Ishikawa (cell line): ENCODE measurements at regions not wholly inside any gene's neighbourhood (a gene's known extent, or its start where the extent isn't known, plus 50 kb on each side); places are given as distances from the start of the nearest gene placed in this dataset.

Experiments
- CEBPB ChIP-seq: IDR thresholded peaks from 2 replicates; pipeline ENCODE4 v1.6.1; 2012
- CREB1 ChIP-seq: IDR thresholded peaks from 2 replicates; pipeline ENCODE4 v1.6.1; 2012; ENCODE audit warnings: low read depth
- EGR1 ChIP-seq: IDR thresholded peaks from 2 replicates; pipeline ENCODE4 v1.6.1; 2012
- EP300 ChIP-seq: IDR thresholded peaks from 2 replicates; pipeline ENCODE4 v1.6.1; 2012; ENCODE audit warnings: borderline replicate concordance
- FOXM1 ChIP-seq: IDR thresholded peaks from 2 replicates; pipeline ENCODE4 v1.6.1; 2012; ENCODE audit warnings: low read depth, borderline replicate concordance
- NFIC ChIP-seq: IDR thresholded peaks from 2 replicates; pipeline ENCODE4 v1.6.1; 2012
- RAD21 ChIP-seq: IDR thresholded peaks from 2 replicates; pipeline ENCODE4 v1.6.1; 2012; ENCODE audit warnings: low read depth
- TAF1 ChIP-seq: IDR thresholded peaks from 2 replicates; pipeline ENCODE4 v1.6.1; 2012; ENCODE audit warnings: low read depth, mild to moderate bottlenecking
- TCF12 ChIP-seq: IDR thresholded peaks from 2 replicates; pipeline ENCODE4 v1.6.1; 2012; ENCODE audit warnings: low read depth
- TEAD4 ChIP-seq: IDR thresholded peaks from 2 replicates; pipeline ENCODE4 v1.6.1; 2012
- YY1 ChIP-seq: IDR thresholded peaks from 2 replicates; pipeline ENCODE4 v1.6.1; 2012; ENCODE audit warnings: low read depth
- ZBTB7A ChIP-seq: IDR thresholded peaks from 2 replicates; pipeline ENCODE4 v1.6.1; 2012; ENCODE audit warnings: low read depth
- TF ChIP-seq, protein P1 (sequence below): IDR thresholded peaks from 2 replicates; pipeline ENCODE4 v1.6.1; 2012
- TF ChIP-seq, protein P2 (sequence below): IDR thresholded peaks from 2 replicates; pipeline ENCODE4 v1.6.1; 2012
- TF ChIP-seq, protein P3 (sequence below): IDR thresholded peaks from 2 replicates; pipeline ENCODE4 v1.6.1; 2012; ENCODE audit warnings: low read depth, mild to moderate bottlenecking

DNA sequence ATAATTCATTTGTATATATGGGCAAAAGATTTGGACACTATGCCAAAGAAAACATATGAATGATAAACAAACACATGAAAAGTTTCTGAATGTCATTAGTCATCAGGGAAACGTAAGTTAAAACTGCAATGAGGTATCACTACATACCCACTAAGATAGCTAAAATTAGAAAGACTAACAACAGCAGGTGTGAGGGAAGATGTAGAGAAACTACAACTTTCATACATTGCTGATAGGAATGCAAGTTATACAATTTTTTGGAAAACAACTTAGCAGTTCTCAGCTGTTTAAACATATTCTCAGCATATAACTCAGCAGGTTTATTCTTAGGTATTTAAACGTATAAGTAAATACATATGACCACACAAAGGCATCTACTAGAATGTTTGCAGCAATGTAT lies 563.5 kb upstream of the KLHL29 start:
- TF ChIP-seq TAF1 (no peak), TEAD4 (no peak), RAD21 (no peak), CREB1 (no peak), ZBTB7A (no peak), CEBPB (no peak), EGR1 (no peak), TCF12 (no peak), FOXM1 (no peak), NFIC (no peak), EP300 (no peak), YY1 (no peak)
- TF ChIP-seq, protein P1, sequence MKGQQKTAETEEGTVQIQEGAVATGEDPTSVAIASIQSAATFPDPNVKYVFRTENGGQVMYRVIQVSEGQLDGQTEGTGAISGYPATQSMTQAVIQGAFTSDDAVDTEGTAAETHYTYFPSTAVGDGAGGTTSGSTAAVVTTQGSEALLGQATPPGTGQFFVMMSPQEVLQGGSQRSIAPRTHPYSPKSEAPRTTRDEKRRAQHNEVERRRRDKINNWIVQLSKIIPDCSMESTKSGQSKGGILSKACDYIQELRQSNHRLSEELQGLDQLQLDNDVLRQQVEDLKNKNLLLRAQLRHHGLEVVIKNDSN = no peak
- TF ChIP-seq, protein P2, sequence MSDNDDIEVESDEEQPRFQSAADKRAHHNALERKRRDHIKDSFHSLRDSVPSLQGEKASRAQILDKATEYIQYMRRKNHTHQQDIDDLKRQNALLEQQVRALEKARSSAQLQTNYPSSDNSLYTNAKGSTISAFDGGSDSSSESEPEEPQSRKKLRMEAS = no peak
- TF ChIP-seq, protein P3, sequence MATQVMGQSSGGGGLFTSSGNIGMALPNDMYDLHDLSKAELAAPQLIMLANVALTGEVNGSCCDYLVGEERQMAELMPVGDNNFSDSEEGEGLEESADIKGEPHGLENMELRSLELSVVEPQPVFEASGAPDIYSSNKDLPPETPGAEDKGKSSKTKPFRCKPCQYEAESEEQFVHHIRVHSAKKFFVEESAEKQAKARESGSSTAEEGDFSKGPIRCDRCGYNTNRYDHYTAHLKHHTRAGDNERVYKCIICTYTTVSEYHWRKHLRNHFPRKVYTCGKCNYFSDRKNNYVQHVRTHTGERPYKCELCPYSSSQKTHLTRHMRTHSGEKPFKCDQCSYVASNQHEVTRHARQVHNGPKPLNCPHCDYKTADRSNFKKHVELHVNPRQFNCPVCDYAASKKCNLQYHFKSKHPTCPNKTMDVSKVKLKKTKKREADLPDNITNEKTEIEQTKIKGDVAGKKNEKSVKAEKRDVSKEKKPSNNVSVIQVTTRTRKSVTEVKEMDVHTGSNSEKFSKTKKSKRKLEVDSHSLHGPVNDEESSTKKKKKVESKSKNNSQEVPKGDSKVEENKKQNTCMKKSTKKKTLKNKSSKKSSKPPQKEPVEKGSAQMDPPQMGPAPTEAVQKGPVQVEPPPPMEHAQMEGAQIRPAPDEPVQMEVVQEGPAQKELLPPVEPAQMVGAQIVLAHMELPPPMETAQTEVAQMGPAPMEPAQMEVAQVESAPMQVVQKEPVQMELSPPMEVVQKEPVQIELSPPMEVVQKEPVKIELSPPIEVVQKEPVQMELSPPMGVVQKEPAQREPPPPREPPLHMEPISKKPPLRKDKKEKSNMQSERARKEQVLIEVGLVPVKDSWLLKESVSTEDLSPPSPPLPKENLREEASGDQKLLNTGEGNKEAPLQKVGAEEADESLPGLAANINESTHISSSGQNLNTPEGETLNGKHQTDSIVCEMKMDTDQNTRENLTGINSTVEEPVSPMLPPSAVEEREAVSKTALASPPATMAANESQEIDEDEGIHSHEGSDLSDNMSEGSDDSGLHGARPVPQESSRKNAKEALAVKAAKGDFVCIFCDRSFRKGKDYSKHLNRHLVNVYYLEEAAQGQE = no peak

DNA sequence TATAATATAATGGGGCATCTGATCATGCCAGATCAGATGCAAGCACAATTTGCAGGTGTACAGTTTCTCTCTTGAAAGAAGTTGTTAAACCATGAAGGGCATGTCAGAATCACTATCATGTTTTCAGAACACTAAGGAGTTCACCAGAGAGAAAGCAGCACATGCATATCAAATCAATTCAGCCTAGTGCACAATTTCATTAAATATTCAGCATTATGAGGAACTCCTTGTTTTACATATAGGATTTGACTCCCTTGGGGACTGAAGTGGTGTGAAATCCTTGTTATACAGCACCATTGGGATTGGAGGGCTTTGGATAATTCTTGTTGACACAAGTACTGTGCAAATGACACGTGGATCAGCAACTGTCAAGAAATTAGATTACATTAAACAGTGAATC lies 562.1 kb upstream of the KLHL29 start:
- TF ChIP-seq EP300 = no peak
- TF ChIP-seq YY1 = no peak

DNA sequence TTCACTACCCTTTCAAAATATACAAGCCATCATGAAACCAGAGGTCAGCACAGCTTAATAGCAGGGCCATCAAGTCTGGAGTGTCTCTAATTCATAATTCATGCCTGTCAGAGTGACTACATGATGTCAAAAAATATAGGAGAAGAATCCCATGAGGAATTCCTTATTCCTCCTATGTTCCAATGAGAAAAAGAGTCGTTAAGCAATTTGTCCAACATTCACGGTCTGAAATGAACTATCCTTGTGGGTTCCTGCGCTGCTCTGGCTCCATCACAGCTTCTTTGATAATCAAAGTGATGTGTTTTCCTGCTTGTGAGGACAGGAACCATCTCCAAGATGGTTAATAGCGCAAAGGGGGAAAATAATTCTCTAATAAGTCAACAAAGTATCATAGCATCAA lies 560.4 kb upstream of the KLHL29 start:
- TF ChIP-seq NFIC = no peak
- no peak for TF ChIP-seq TCF12
- TF ChIP-seq, protein P1 = no peak
- no peak for TF ChIP-seq RAD21
- TF ChIP-seq CREB1 = no peak
- no peak for TF ChIP-seq CEBPB
- no peak for TF ChIP-seq TEAD4
- TF ChIP-seq, protein P3 = no peak
- TF ChIP-seq FOXM1 = no peak
- TF ChIP-seq EP300 = no peak
- no peak for TF ChIP-seq YY1

DNA sequence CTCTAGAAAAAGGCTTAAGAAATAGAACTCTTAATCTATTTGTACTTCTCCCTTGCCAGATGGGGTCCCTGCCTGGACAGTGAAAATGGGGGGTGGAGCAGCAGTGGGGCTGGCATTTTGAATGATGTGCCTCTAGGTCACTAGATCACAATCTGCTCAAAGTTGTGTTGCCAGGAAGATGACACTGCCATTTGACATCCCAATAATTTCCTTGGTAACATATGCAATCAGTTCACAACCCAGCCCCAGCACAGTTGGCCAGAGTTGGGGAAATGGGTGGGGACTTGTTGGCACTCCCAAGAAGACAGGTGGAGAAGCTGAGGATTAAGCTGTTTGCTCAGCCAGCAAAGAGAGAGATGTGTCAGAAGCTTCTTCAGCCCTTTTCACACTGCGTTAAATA lies 558.3 kb upstream of the KLHL29 start:
- TF ChIP-seq FOXM1 (no peak), YY1 (no peak), TAF1 (no peak), RAD21 (no peak), TEAD4 (no peak), ZBTB7A (no peak), EGR1 (no peak), CREB1 (no peak), EP300 (no peak), TCF12 (no peak)
- TF ChIP-seq, protein P2 = no peak
- TF ChIP-seq, protein P3 = no peak
- TF ChIP-seq, protein P1 = no peak
